Esophagus muscularis mucosa (tissue), 4 donors: ENCODE measurements at regions not wholly inside any gene's neighbourhood (a gene's known extent, or its start where the extent isn't known, plus 50 kb on each side); places are given as distances from the start of the nearest gene placed in this dataset.

ENCODE experiments used
- DNase-seq: peaks from one replicate; pipeline ENCODE4 v3.0.0-alpha.2; 2017; ENCODE audit errors: extremely low spot score
- H3K27ac ChIP-seq, 4 donors: fragments of 200-600 bp; sonication (generic); replicated peaks in 1 of 4; 1 replicate in 3 of 4; 2 replicates in 1 of 4; pipeline ENCODE4 v1.5.1; 2016 to 2019; ENCODE audit warnings: mild to moderate bottlenecking in 1 of 4
- H3K27me3 ChIP-seq, 4 donors: fragments of 200-600 bp; sonication (generic); one replicate each; pipeline versions ENCODE4 v1.5.1 to v1.6.0; 2016 to 2019
- H3K36me3 ChIP-seq, 4 donors: fragments of 200-600 bp; sonication (generic); one replicate each; pipeline ENCODE4 v1.5.1; 2016 to 2019
- H3K4me1 ChIP-seq, 4 donors: fragments of 200-600 bp; sonication (generic); one replicate each; pipeline ENCODE4 v1.5.1; 2016 to 2019
- H3K4me3 ChIP-seq, 4 donors: fragments of 200-600 bp; sonication (generic); 1 replicate in 2 of 4; 2 replicates in 2 of 4; pipeline ENCODE4 v1.5.1; 2016 to 2019; ENCODE audit warnings: mild to moderate bottlenecking in 4 of 4, moderate library complexity in 1 of 4
- H3K9me3 ChIP-seq, 4 donors: fragments of 200-600 bp; sonication (generic); 1 replicate in 3 of 4; 2 replicates in 1 of 4; pipeline ENCODE4 v1.5.1; 2016 to 2019
- CTCF ChIP-seq, 3 experiments: fragments of 200-600 bp in 2 of 3; fragments of 450-650 bp in 1 of 3; sonication (generic) in 2 of 3; IDR thresholded peaks; one replicate each; pipeline ENCODE4 v1.5.1; 2017 to 2019; ENCODE audit warnings: antibody characterized with exemption in 3 of 3, mild to moderate bottlenecking in 2 of 3, moderate library complexity in 1 of 3
- EP300 ChIP-seq: sonication (generic); formaldehyde crosslinking; IDR thresholded peaks from one replicate; pipeline ENCODE4 v1.6.1; 2017; ENCODE audit warnings: antibody characterized with exemption
- POLR2A ChIP-seq: fragments of 450-650 bp; IDR thresholded peaks from one replicate; pipeline ENCODE4 v1.6.1; 2017; ENCODE audit warnings: antibody characterized with exemption, moderate library complexity, mild to moderate bottlenecking, low read depth
- POLR2AphosphoS5 ChIP-seq, 2 donors: sonication (generic); formaldehyde crosslinking; IDR thresholded peaks; one replicate each; pipeline ENCODE4 v1.6.1; 2017; ENCODE audit warnings: antibody characterized with exemption in 2 of 2
- WGBS: methylation state at CpG from one replicate; pipeline ENCODE4 v1.1.5; 2018; 5-methylcytosine and 5-hydroxymethylcytosine counted together
- intact Hi-C: fragments of 100-400 bp; cut with DNase I; formaldehyde crosslinking; loops from one replicate; pipeline ENCODE4 v1.15.1; 2023

- H3K4me1 ChIP-seq: no peaks in the 10 kb centered on the region
- TF ChIP-seq POLR2A (no peak), EP300 (no peak), CTCF (IDR thresholded peaks at IDR 0.05) (no peak), POLR2AphosphoS5 (IDR thresholded peaks at IDR 0.05) (no peak)
- no peak overlapping the region for H3K27ac ChIP-seq
- WGBS: 65% methylated on average over 8 of the region's 8 CpGs
- no peak for DNase-seq
- no peaks in the 10 kb centered on the region for H3K27me3 ChIP-seq
- H3K36me3 ChIP-seq: no peaks in the 10 kb centered on the region
- intact Hi-C loops: no loop called here
- no peak overlapping the region for H3K4me3 ChIP-seq
- no peaks in the 10 kb centered on the region for H3K9me3 ChIP-seq
Observed at GRCh38 chr16:75938818-75939217, 212.5 kb upstream of the CPHXL start.

DNA sequence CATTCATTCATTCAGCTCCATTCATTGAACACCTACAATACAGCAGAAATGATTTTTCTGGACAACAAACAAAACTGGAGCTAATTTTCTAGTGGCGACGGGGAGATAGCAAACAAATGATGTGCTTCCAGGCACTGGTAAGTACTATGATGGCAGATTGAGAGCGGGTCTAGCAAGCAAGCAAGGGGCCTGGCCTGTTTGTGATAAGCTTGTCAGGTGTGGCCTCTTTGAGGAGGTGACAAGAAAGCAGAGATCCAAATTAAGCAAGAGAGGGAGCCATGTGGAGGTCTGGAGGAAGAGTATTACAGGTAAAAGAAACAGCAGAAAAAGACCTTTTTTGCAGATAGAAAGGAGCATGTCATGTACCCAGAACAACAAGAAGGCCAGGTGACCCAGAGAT lies 216.1 kb upstream of the CPHXL start:
- Histone ChIP-seq H3K27me3 (no peaks in the 10 kb centered on the region), H3K9me3 (no peaks in the 10 kb centered on the region), H3K36me3 (no peaks in the 10 kb centered on the region), H3K4me3 (no peak overlapping the region), H3K27ac (no peak overlapping the region), H3K4me1 (no peaks in the 10 kb centered on the region)
- 79% methylated on average over 3 of the region's 3 CpGs for WGBS
- intact Hi-C loops: loop anchor here (5.0 kb wide), 1 partner anchor 35 kb away; no protein-coding TSS in a partner anchor
- no peak for TF ChIP-seq POLR2A
- DNase-seq: no peak

DNA sequence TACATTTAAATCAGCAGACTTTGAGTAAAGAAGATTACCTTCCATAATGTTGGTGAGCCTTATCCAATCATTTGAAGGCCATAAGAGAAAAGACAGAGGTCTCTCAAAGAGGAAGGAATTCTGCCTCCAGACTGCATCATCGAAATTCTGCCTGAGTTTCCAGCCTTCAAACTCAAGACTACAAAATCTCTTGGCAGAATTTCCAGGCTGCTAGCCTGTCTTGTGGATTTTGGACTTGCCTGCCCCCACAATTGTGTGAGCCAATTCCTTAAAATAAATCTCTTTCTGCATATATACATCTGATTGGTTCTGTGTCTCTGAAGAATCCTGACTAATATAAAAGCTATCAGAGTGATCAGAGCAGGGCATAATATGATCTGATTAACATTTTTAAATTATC lies 216.6 kb upstream of the CPHXL start:
- H3K4me1 ChIP-seq: no peaks in the 10 kb centered on the region
- H3K27ac ChIP-seq: no peak overlapping the region
- no peaks in the 10 kb centered on the region for H3K36me3 ChIP-seq
- intact Hi-C loops: loop anchor here (5.0 kb wide), 1 partner anchor 34 kb away; no protein-coding TSS in a partner anchor
- H3K27me3 ChIP-seq: no peaks in the 10 kb centered on the region
- WGBS: 22% methylated on average over 1 of the region's 1 CpG
- no peaks in the 10 kb centered on the region for H3K9me3 ChIP-seq
- H3K4me3 ChIP-seq: no peak overlapping the region
- no peak for DNase-seq
- no peak for TF ChIP-seq CTCF (IDR thresholded peaks at IDR 0.05)
- TF ChIP-seq POLR2AphosphoS5 (IDR thresholded peaks at IDR 0.05): no peak
- no peak for TF ChIP-seq POLR2A
- TF ChIP-seq EP300: no peak

DNA sequence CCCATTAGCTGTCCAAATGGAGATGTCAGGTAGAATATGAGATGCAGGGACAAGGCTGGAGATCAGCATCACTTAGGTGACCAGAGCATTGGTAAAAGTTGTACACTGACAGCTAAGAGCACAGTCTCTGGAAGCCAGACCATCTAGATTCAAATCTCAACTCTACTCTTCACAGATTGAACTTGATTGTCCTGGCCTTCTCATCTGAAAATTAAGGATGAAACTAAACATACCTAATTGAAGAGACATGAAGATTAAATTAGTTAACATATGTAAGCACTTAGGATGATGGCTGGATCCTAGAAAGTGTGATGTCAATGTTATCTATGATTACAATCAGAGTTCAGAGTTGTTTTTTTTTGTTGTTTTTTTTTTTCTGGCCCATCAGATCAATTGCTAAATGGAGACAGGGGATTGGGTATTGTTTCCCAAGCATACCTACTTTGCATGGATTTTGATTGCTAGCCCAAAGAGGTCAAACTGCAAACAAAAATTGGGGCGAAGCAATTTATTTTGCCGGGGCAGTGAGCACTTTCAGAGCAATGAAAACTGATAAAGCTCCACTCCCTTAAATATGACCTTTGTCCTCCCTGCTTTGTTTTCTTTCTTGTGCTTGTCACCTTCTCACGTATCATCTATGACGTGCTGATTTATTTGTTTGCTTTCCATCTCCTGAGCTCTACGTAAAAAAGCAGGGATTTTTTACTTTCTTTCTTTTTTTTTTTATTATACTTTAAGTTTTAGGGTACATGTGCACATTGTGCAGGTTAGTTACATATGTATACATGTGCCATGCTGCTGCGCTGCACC lies 217.6 kb upstream of the CPHXL start:
- Histone ChIP-seq H3K4me3 (no peak overlapping the region), H3K9me3 (no peaks in the 10 kb centered on the region), H3K36me3 (no peaks in the 10 kb centered on the region), H3K27ac (no peak overlapping the region), H3K27me3 (no peaks in the 10 kb centered on the region), H3K4me1 (no peaks in the 10 kb centered on the region)
- 59% methylated on average over 6 of the region's 6 CpGs for WGBS
- DNase-seq: no peak
- intact Hi-C loops: loop anchor here (5.0 kb wide), 1 partner anchor 33 kb away; no protein-coding TSS in a partner anchor
- TF ChIP-seq CTCF (IDR thresholded peaks at IDR 0.05): no peak
- TF ChIP-seq POLR2AphosphoS5 (IDR thresholded peaks at IDR 0.05): no peak
- TF ChIP-seq POLR2A: no peak
- no peak for TF ChIP-seq EP300

DNA sequence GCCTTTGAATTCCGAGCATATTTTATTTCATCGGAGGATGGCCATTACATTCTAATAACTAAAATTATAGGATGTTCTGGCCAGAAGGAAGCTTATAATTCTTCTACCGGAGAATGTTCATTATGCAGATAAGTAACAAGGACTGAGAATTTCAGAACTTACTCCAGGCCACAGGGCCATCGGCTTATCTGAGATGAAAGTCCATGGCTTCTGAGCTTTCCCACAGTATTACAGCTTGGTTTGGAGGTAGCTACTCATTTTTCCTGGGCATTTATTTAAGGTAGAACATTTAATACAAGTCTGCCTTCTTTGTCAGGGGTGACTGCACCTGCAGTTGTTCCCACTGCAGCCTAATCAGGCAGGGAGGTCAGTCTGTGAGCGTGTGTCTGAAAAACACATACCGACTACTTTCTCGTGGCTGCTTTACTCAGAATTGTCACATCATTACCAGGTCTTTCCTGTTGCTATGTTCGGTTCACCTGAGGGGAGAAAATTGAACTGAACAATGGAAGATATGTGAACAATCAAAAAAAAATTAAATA lies 219.7 kb upstream of the CPHXL start:
- WGBS: 80% methylated on average over 8 of the region's 8 CpGs
- Histone ChIP-seq H3K27me3 (no peaks in the 10 kb centered on the region), H3K27ac (no peak overlapping the region), H3K9me3 (no peaks in the 10 kb centered on the region), H3K4me3 (no peak overlapping the region), H3K4me1 (no peaks in the 10 kb centered on the region), H3K36me3 (no peaks in the 10 kb centered on the region)
- intact Hi-C loops: no loop called here
- no peak for TF ChIP-seq POLR2AphosphoS5 (IDR thresholded peaks at IDR 0.05)
- TF ChIP-seq EP300: no peak
- no peak for TF ChIP-seq CTCF (IDR thresholded peaks at IDR 0.05)
- no peak for TF ChIP-seq POLR2A
- no peak for DNase-seq
